ENCODE measurements at regions not wholly inside any gene's neighbourhood (a gene's known extent, or its start where the extent isn't known, plus 50 kb on each side); places are given as distances from the start of the nearest gene placed in this dataset.

GRCh38 chr3:18245721-18246120 lies 179.4 kb downstream of the SATB1 start:
- no peak for TF ChIP-seq CTCF (optimal IDR thresholded peaks at IDR 0.05 in 1 of 3, IDR thresholded peaks at IDR 0.05 in 1 of 3, conservative IDR thresholded peaks at IDR 0.05 in 1 of 3; ENCODE audit: extremely low read depth in 1 of 3, insufficient read depth in 2 of 3, low read length in 3 of 3)
- no peak for TF ChIP-seq EZH2 (IDR thresholded peaks at IDR 0.05; ENCODE audit: low read length)
